A673 (cell line): ENCODE measurements at regions not wholly inside any gene's neighbourhood (a gene's known extent, or its start where the extent isn't known, plus 50 kb on each side); places are given as distances from the start of the nearest gene placed in this dataset.
A peak's percentile ranks its signal among the peaks of the same experiment; 100 is the strongest.

ENCODE experiments used
- BruUV-seq: library from RNA; stranded (reverse); fragments of 400-500 nt; replicated peaks from 2 replicates; lab custom pipeline; 2021; lab: Mats Ljungman, UMichigan
- CTCF ChIA-PET: fragments of 300-600 bp; sonication (Branson Sonifier 250); formaldehyde crosslinking; loops from one replicate; lab custom pipeline; 2022; ENCODE audit warnings: antibody characterized with exemption; lab: Charles Lee
- POLR2A ChIA-PET: fragments of 300-600 bp; sonication (Branson Sonifier 250); formaldehyde crosslinking; loops from one replicate; lab custom pipeline; 2022; ENCODE audit warnings: antibody characterized with exemption; ENCODE audit not compliant: low non-redundant PET; lab: Charles Lee
- DNase-seq: peaks from one replicate; pipeline ENCODE4 v3.0.0-alpha.2; 2015; ENCODE audit warnings: low spot score
- H3K27ac ChIP-seq: fragments of 200-600 bp; sonication (generic); 2 replicates; pipeline ENCODE4 v1.5.1; 2016; ENCODE audit warnings: mixed run types, low read depth, mild to moderate bottlenecking, mixed read lengths, antibody characterized with exemption, low read length; ENCODE audit not compliant: poor library complexity, severe bottlenecking
- H3K27me3 ChIP-seq: fragments of 200-600 bp; sonication (generic); replicated peaks from 2 replicates; pipeline ENCODE4 v1.6.1; 2017; ENCODE audit warnings: mixed run types, low read depth, mild to moderate bottlenecking, mixed read lengths, antibody characterized with exemption, low read length; ENCODE audit not compliant: insufficient read depth, poor library complexity
- H3K36me3 ChIP-seq: fragments of 200-600 bp; sonication (generic); 2 replicates; pipeline ENCODE4 v1.6.1; 2016; ENCODE audit warnings: mixed run types, mild to moderate bottlenecking, mixed read lengths, antibody characterized with exemption, low read length; ENCODE audit not compliant: insufficient read depth, poor library complexity, severe bottlenecking
- H3K4me1 ChIP-seq: fragments of 200-600 bp; sonication (generic); 2 replicates; pipeline ENCODE4 v1.6.1; 2017; ENCODE audit warnings: mixed run types, mild to moderate bottlenecking, mixed read lengths, antibody characterized with exemption, low read length; ENCODE audit not compliant: insufficient read depth, poor library complexity, severe bottlenecking
- H3K4me3 ChIP-seq: fragments of 200-600 bp; sonication (generic); 2 replicates; pipeline ENCODE4 v1.5.1; 2016; ENCODE audit warnings: low read depth, mixed run types, mild to moderate bottlenecking, mixed read lengths, low read length; ENCODE audit not compliant: poor library complexity, severe bottlenecking
- H3K9me3 ChIP-seq: fragments of 200-600 bp; sonication (generic); 2 replicates; pipeline ENCODE4 v1.6.1; 2016; ENCODE audit warnings: mixed run types, low read depth, mild to moderate bottlenecking, mixed read lengths, antibody characterized with exemption, low read length; ENCODE audit not compliant: poor library complexity, severe bottlenecking
- CTCF ChIP-seq: fragments of 300-800, 200-600 bp; sonication (generic); conservative IDR thresholded peaks from 2 replicates; pipeline ENCODE4 v1.5.1; 2017; ENCODE audit warnings: low read depth, mild to moderate bottlenecking, antibody characterized with exemption, low read length, moderate library complexity, mixed read lengths
- EZH2 ChIP-seq: fragments of 200-600 bp; sonication (generic); IDR thresholded peaks from 2 replicates; pipeline ENCODE4 v1.6.1; 2017; ENCODE audit warnings: borderline replicate concordance, low read depth, mild to moderate bottlenecking, mixed read lengths, antibody characterized with exemption, low read length; ENCODE audit not compliant: poor library complexity, severe bottlenecking
- intact Hi-C: fragments of 100-400 bp; cut with micrococcal nuclease; formaldehyde crosslinking; loops from one replicate; pipeline ENCODE4 v1.10.0; 2022; ENCODE audit not compliant: unreplicated experiment

- intact Hi-C loops = no loop called here
- ChIA-PET POLR2A (no interaction called here), CTCF (no interaction called here)
- no peak for DNase-seq
- H3K27me3 ChIP-seq = no peaks in the 10 kb centered on the region
- H3K4me3 ChIP-seq = no peak overlapping the region
- BruUV-seq = no TSS peak
- TF ChIP-seq EZH2 = no peak
- TF ChIP-seq CTCF = no peak
- no peaks in the 10 kb centered on the region for H3K9me3 ChIP-seq
- no peaks in the 10 kb centered on the region for H3K36me3 ChIP-seq
- peak overlapping the region; percentile 71 for H3K27ac ChIP-seq
- peaks cover 31% of the 10 kb centered on the region for H3K4me1 ChIP-seq
Measured at GRCh38 chr10:124151466-124152095, 58.2 kb upstream of the CHST15 start.

DNA sequence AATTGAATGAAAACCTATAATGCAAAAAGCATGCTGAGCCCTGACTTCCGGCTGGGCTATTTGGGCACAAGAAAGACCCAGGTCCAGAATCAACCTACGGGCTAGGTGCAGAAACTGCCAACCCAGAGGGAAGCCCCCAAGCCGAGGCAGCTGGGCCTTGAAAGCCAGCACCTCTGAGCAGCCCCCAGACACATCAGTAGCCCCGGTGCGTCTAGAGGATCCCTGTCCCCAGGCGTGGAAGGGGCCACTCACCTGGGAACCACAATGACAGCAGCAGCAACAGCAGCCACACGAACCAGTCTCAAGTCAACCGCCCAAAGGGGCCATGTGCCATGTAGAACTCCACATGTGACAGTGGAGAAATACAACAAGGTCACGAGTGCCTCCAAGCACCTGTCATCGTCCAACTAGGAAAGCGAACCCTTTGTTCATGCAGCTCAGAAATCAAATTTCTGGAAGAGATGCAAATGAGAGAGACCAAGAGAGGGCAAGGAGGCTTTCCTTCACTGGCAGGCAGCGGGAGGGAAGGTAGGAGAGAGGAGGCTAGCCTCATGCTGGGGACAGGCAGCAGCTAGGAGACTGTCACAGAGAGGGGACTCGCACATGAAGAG is 57.5 kb upstream of the CHST15 start:
- no peaks in the 10 kb centered on the region for H3K27me3 ChIP-seq
- DNase-seq = no peak
- TF ChIP-seq CTCF (no peak), EZH2 (no peak)
- ChIA-PET CTCF (no interaction called here), POLR2A (no interaction called here)
- H3K9me3 ChIP-seq = no peaks in the 10 kb centered on the region
- intact Hi-C loops = no loop called here
- no peaks in the 10 kb centered on the region for H3K36me3 ChIP-seq
- H3K4me1 ChIP-seq = peaks cover 31% of the 10 kb centered on the region
- no peak overlapping the region for H3K4me3 ChIP-seq
- no TSS peak for BruUV-seq
- H3K27ac ChIP-seq = no peak overlapping the region

DNA sequence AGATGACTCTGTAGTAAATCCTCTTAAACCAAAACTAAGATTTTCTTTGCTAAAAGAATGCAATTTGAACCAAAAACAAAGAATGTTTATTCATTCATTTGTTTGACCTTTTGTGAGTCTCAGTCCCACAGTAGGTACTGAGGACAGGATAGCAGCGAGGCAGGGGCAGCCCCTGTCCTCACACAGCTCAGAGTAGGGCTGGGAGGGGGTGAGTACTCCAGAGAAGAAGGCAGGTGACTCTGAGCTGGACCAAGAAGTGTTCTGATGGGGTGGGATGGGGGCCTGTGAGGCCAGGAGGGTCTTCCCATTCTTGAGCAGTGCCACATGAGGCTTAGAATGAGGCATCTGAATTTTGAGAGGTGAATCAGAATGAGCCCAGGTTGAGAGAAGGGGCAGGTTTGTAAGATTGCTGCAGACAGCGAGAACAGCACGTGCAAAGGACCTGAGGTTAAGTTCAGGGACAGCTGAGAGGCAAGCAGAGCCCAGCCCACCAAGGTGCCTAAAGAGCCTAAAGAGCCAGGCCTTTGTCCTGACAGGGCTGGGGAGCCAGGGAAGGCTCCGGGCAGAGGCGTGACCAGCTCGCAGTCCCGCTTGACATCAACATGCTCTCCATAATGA is 56.9 kb upstream of the CHST15 start:
- TF ChIP-seq EZH2 = no peak
- TF ChIP-seq CTCF = no peak
- no peaks in the 10 kb centered on the region for H3K27me3 ChIP-seq
- no peak for DNase-seq
- peak overlapping the region; percentile 45 for H3K27ac ChIP-seq
- peaks cover 33% of the 10 kb centered on the region for H3K4me1 ChIP-seq
- no peaks in the 10 kb centered on the region for H3K9me3 ChIP-seq
- H3K4me3 ChIP-seq = no peak overlapping the region
- CTCF ChIA-PET = no interaction called here
- H3K36me3 ChIP-seq = no peaks in the 10 kb centered on the region
- BruUV-seq = no TSS peak
- POLR2A ChIA-PET = no interaction called here
- intact Hi-C loops = no loop called here
